Progenitor cell of endocrine pancreas (in vitro differentiated cells): ENCODE measurements at regions not wholly inside any gene's neighbourhood (a gene's known extent, or its start where the extent isn't known, plus 50 kb on each side); places are given as distances from the start of the nearest gene placed in this dataset.

Experiments used
- DNase-seq: peaks from one replicate; pipeline ENCODE4 v3.0.0; 2021; ENCODE audit warnings: low spot score; ENCODE audit not compliant: unreplicated experiment
- H3K27ac Mint-ChIP-seq: 2 replicates; pipeline ENCODE4 v1.8.0; 2021; ENCODE audit warnings: mild to moderate bottlenecking, moderate library complexity, mixed read lengths
- H3K27me3 Mint-ChIP-seq: 2 replicates; pipeline ENCODE4 v1.8.0; 2021; ENCODE audit warnings: mixed read lengths
- H3K36me3 Mint-ChIP-seq: 2 replicates; pipeline ENCODE4 v1.8.0; 2022; ENCODE audit warnings: mixed read lengths; ENCODE audit not compliant: insufficient read depth
- H3K4me1 Mint-ChIP-seq: 2 replicates; pipeline ENCODE4 v1.8.0; 2021; ENCODE audit warnings: low read depth, mixed read lengths
- H3K4me3 Mint-ChIP-seq: 2 replicates; pipeline ENCODE4 v1.8.0; 2021; ENCODE audit warnings: low read depth, mild to moderate bottlenecking, moderate library complexity, mixed read lengths
- H3K9me3 Mint-ChIP-seq: 2 replicates; pipeline ENCODE4 v1.8.0; 2021; ENCODE audit warnings: low read depth, mixed read lengths
- TF ChIP-seq, protein P1 (sequence below): fragments of 200-600 bp; sonication (generic); IDR thresholded peaks from one replicate; pipeline ENCODE4 v1.5.0; 2021; ENCODE audit warnings: antibody characterized with exemption, mild to moderate bottlenecking; ENCODE audit not compliant: unreplicated experiment

DNA sequence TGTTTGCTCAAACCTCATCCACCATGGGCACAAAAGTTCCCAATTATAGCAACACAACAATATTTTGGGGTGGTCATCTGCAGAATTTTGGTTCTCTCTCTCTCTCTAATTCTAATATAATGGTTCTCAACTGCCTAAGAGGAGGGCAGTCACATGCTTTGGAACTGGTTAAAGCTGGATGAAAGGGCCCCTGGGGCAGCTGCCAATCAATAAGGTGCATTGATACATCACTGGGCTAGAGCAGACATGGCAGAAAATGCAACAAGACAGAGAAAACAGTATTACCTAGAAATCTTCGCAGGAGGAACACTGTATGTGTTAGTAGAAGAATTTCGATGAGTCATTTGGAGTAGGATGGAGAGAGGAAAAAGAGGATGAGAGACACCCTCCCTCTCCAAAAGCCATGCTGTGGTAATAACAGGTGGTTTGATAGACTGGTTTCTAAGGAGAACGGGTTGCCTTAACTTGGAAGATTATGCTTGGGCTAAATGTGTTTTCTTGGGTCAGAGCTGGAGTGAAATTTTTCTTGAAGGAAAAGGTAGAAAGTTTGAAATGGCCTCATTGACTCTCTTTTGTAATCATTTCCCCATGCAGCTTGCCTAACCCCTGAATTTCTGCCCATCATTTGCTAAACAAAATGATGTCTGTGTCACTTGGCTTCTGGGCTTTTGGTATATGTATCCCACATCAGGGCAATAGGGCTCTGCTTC, 67.1 kb upstream of the HIF1A start:
- TF ChIP-seq, protein P1, sequence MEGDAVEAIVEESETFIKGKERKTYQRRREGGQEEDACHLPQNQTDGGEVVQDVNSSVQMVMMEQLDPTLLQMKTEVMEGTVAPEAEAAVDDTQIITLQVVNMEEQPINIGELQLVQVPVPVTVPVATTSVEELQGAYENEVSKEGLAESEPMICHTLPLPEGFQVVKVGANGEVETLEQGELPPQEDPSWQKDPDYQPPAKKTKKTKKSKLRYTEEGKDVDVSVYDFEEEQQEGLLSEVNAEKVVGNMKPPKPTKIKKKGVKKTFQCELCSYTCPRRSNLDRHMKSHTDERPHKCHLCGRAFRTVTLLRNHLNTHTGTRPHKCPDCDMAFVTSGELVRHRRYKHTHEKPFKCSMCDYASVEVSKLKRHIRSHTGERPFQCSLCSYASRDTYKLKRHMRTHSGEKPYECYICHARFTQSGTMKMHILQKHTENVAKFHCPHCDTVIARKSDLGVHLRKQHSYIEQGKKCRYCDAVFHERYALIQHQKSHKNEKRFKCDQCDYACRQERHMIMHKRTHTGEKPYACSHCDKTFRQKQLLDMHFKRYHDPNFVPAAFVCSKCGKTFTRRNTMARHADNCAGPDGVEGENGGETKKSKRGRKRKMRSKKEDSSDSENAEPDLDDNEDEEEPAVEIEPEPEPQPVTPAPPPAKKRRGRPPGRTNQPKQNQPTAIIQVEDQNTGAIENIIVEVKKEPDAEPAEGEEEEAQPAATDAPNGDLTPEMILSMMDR, result no peak
- Mint-ChIP-seq H3K36me3 (no peaks in the 10 kb centered on the region), H3K4me3 (no peak overlapping the region), H3K27me3 (no peaks in the 10 kb centered on the region), H3K27ac (no peak overlapping the region), H3K4me1 (peaks cover 3% of the 10 kb centered on the region), H3K9me3 (no peaks in the 10 kb centered on the region)
- DNase-seq, result no peak

DNA sequence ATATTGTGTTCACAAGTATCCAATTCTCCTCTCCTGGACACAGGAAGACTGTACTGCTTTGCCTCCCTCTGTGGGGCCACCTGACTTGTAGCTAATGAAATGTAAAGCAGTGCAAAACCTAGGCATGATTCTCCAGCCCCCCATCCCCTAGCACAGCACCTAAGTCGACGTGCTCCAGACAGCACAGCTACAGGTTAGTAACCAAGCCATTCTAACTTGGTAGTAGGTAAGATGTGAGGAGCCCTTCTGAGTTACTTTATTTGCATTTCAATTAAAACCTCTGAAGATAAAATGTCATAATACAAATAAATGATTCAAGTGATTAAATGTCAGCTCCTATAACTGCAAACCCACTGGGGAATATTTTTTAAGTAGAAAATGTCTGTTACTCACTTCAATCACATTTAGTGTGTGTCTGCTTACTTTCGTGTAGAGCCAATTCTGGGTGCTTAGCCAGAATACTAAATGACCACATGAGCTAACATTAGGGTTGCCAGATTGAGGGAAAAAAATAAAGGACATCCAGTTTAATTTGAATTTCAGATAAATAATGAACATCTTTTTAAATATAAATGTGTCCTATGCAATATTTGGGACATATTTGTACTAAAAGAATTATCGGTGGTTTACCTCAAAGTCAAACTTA, 64.8 kb upstream of the HIF1A start:
- H3K36me3 Mint-ChIP-seq, result no peaks in the 10 kb centered on the region
- peaks cover 3% of the 10 kb centered on the region for H3K4me1 Mint-ChIP-seq
- H3K27ac Mint-ChIP-seq, result no peak overlapping the region
- TF ChIP-seq, protein P1, result no peak
- H3K4me3 Mint-ChIP-seq, result no peak overlapping the region
- no peak for DNase-seq
- H3K27me3 Mint-ChIP-seq, result no peaks in the 10 kb centered on the region
- H3K9me3 Mint-ChIP-seq, result no peaks in the 10 kb centered on the region

DNA sequence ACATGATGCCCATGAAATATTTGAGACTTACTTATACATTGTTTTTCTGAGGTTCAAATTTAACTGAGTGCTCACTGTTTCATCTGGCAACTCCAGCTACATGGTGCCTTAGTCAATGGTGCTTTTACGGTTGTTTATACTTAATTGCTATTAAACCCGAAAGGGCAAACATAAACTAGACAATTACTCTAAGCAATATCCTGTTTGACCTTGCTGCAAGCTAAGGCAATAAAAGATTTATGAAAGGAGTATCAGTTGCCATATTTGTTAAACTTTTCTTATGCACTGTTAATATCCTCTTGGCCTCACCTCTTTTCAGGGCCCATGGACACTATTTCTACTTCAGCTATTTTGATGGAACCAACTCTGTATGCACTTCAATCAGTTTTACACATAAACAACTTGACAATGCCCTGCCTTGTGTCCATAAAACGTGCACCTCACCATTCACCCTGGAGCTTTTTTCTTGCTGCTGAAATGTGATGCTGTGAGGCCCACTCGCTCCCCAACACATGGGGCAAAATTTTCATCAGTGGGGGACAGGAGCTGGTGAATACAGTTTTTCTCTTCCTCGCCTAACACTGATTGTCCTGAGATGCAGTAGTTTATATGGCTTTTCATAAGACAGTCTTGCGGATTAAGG, 64.1 kb upstream of the HIF1A start:
- no peaks in the 10 kb centered on the region for H3K9me3 Mint-ChIP-seq
- no peak overlapping the region for H3K4me3 Mint-ChIP-seq
- no peak for DNase-seq
- peaks cover 3% of the 10 kb centered on the region for H3K4me1 Mint-ChIP-seq
- TF ChIP-seq, protein P1, result no peak
- H3K27me3 Mint-ChIP-seq, result no peaks in the 10 kb centered on the region
- H3K27ac Mint-ChIP-seq, result no peak overlapping the region
- H3K36me3 Mint-ChIP-seq, result no peaks in the 10 kb centered on the region

DNA sequence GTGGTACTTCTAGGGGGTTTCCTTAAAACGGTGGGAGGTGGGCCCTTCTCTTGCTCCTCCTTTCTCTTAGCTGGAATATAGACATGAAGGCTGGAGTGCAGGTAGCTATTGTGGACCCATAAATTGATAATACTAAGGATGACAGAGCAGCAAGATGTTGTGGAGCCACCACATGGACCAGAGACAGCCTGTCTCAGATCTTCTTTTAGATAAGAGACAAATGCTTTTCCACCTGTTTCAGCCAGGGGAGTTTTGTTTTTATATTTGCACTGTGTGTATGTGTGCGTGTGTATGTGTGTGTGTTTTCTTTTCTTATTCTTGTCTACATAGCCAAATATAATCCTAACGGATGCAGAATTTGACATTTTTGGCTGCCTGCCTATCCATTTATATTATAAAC, 62.9 kb upstream of the HIF1A start:
- Mint-ChIP-seq H3K36me3 (no peaks in the 10 kb centered on the region), H3K4me1 (peaks cover 3% of the 10 kb centered on the region), H3K27me3 (no peaks in the 10 kb centered on the region), H3K9me3 (no peaks in the 10 kb centered on the region), H3K27ac (no peak overlapping the region), H3K4me3 (no peak overlapping the region)
- TF ChIP-seq, protein P1, result no peak
- no peak for DNase-seq

DNA sequence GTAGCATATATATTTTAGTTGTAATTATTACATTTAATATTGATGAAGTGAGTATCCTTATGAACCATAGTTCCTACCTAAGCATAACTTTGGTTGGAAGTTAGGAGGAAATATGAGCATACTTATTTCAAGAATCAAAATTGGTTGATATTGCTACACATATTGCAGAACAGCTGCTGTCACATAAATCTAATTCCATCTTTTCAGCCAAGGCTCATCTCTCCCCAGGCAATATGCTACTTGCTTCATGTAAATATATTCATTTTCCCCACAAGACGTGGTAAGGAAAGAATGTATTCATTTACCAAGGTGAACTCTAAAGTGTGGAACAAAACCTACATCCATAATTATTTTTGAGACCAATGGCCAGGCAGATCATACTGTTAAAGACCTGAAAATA, 62.5 kb upstream of the HIF1A start:
- H3K36me3 Mint-ChIP-seq, result no peaks in the 10 kb centered on the region
- H3K4me1 Mint-ChIP-seq, result peaks cover 3% of the 10 kb centered on the region
- TF ChIP-seq, protein P1, result no peak
- no peak for DNase-seq
- no peak overlapping the region for H3K4me3 Mint-ChIP-seq
- no peaks in the 10 kb centered on the region for H3K9me3 Mint-ChIP-seq
- H3K27ac Mint-ChIP-seq, result no peak overlapping the region
- no peaks in the 10 kb centered on the region for H3K27me3 Mint-ChIP-seq
